IPS-NIHi11 (cell line): ENCODE measurements at regions not wholly inside any gene's neighbourhood (a gene's known extent, or its start where the extent isn't known, plus 50 kb on each side); places are given as distances from the start of the nearest gene placed in this dataset.
A peak's percentile ranks its signal among the peaks of the same experiment; 100 is the strongest.

Experiments
- DNase-seq: peaks from one replicate; pipeline ENCODE4 v3.0.0; 2012; ENCODE audit warnings: mixed read lengths, low spot score

GRCh38 chr7:132072873-132073272 lies 503.4 kb downstream of the PLXNA4 start:
- no peak for DNase-seq

- no peak for DNase-seq
Observed at GRCh38 chr7:132072165-132072564, 504.1 kb downstream of the PLXNA4 start.

GRCh38 chr7:132069306-132069705 lies 507.0 kb downstream of the PLXNA4 start:
- no peak for DNase-seq

GRCh38 chr7:132066761-132067171 lies 509.5 kb downstream of the PLXNA4 start:
- no peak for DNase-seq

GRCh38 chr7:132065989-132066603 lies 509.7 kb upstream of the PODXL start:
- no peak for DNase-seq

GRCh38 chr7:132065193-132065988 lies 509.0 kb upstream of the PODXL start:
- peak; percentile 29 for DNase-seq

- DNase-seq: no peak
Observed at GRCh38 chr7:132063800-132064199, 507.4 kb upstream of the PODXL start.

- no peak for DNase-seq
Observed at GRCh38 chr7:132061937-132062336, 505.5 kb upstream of the PODXL start.

- no peak for DNase-seq
Observed at GRCh38 chr7:132059141-132059540, 502.7 kb upstream of the PODXL start.

GRCh38 chr7:132055336-132056120 lies 499.1 kb upstream of the PODXL start:
- no peak for DNase-seq

GRCh38 chr7:132053871-132054270 lies 497.4 kb upstream of the PODXL start:
- no peak for DNase-seq

GRCh38 chr7:132051311-132051710 lies 494.9 kb upstream of the PODXL start:
- DNase-seq: no peak

GRCh38 chr7:132049462-132050304 lies 493.3 kb upstream of the PODXL start:
- peak; percentile 40 for DNase-seq

- DNase-seq: no peak
Observed at GRCh38 chr7:132045481-132045980, 489.1 kb upstream of the PODXL start.

- no peak for DNase-seq
Observed at GRCh38 chr7:132045002-132045401, 488.6 kb upstream of the PODXL start.

GRCh38 chr7:132044247-132044646 lies 487.8 kb upstream of the PODXL start:
- no peak for DNase-seq

- DNase-seq: no peak
Observed at GRCh38 chr7:132041108-132041507, 484.7 kb upstream of the PODXL start.

- peak; percentile 11 for DNase-seq
Observed at GRCh38 chr7:132035517-132036362, 479.3 kb upstream of the PODXL start.

GRCh38 chr7:132034748-132035416 lies 478.5 kb upstream of the PODXL start:
- no peak for DNase-seq

- DNase-seq: no peak
Observed at GRCh38 chr7:132030883-132031282, 474.5 kb upstream of the PODXL start.
